GM21423 (cell line): ENCODE measurements at regions not wholly inside any gene's neighbourhood (a gene's known extent, or its start where the extent isn't known, plus 50 kb on each side); places are given as distances from the start of the nearest gene placed in this dataset.

Source experiments
- ATAC-seq: cut with Tn5 transposase; IDR thresholded peaks from one replicate; pipeline ENCODE4 v1.9.1; 2021; ENCODE audit warnings: mild to moderate bottlenecking, moderate library complexity; ENCODE audit not compliant: unreplicated experiment

GRCh38 chr6:2505624-2506023 lies 245.1 kb downstream of the MYLK4 start:
- no peak for ATAC-seq

DNA sequence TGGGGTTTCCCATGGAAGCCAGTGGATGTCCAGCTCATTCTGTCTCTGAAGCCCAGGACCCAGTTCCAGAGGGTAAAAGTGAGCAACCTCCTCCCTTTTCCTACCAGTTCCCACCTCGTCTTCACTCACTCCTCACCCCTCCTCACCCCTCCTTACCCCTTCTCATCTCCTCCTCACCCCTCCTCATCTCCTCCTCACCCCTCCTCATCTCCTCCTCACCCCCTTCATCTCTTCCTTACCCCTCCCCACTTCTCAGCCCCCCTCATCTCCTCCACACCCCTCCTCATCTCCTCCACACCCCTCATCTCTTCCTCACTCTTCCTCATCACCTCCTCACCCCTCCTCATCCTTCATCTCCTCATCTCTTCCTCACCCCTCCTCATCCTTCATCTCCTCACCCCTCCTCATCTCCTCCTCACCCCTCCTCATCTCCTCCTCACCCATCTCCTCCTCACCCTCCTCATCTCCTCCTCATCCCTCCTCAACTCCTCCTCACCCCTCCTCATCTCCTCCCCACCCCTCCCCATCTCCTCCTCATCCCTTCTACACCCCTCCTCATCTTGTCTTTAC lies 246.1 kb downstream of the MYLK4 start:
- no peak for ATAC-seq

DNA sequence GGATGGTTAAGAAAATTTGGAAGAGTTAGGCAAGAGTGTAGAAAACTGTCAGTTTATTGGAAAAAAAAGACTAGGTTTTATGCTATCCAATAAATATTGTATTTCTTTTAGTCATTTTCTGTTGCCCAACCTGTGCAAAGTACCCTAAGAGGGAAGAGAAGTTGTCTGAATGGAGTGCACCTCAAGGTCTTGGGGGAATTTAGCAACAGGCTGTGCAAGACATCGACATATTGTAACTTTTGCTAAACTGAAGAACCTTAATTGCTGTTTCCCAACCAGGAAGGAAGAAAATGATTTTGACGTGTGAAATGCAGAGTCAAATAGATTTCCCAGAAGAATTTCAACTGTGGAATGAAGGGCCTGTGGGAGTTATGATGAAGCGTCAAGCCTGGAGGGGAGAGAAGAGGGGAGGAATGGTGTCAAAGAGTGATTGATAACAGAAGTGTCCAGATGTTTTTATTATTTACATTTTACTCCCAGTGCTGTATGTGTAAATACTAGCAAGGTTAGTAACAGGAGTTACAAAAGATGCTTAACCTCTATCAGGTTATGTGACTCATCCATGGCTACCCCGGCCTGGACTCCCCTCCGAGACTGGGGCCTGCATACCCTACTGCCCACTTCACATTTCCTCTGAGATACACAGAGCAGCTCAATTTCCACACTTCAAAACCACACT lies 246.8 kb downstream of the MYLK4 start:
- no peak for ATAC-seq

DNA sequence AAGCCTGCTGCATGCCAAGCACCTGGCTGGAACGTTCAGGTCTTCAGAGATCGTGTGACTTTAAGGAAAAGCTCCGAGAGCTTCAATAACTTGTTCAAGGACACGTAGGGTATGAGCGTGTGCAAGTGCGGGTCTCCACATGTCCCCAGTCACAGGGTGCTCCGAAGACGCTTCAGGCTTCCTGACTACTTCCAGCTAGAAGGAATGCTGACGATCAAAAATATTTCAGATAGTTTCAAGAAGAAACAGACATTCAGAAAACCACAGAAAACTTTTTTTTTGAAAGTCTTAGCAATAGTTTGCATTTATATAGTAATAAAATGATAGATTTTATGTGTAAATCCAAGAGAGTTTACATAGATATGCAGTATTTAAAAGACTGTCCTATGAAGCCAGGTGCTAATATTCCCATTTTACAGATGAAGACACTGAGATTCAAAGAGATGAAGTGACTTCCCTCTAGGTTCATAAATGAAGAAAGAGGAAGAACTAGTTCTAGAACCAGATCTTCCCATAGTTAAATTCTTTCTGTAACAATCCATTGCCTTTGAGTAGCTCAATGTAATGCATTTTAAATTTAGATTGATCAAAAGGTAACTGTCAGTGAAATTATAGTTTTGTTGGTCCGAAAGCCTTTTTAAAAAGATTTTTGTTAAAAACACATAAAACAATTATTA lies 247.6 kb downstream of the MYLK4 start:
- no peak for ATAC-seq

DNA sequence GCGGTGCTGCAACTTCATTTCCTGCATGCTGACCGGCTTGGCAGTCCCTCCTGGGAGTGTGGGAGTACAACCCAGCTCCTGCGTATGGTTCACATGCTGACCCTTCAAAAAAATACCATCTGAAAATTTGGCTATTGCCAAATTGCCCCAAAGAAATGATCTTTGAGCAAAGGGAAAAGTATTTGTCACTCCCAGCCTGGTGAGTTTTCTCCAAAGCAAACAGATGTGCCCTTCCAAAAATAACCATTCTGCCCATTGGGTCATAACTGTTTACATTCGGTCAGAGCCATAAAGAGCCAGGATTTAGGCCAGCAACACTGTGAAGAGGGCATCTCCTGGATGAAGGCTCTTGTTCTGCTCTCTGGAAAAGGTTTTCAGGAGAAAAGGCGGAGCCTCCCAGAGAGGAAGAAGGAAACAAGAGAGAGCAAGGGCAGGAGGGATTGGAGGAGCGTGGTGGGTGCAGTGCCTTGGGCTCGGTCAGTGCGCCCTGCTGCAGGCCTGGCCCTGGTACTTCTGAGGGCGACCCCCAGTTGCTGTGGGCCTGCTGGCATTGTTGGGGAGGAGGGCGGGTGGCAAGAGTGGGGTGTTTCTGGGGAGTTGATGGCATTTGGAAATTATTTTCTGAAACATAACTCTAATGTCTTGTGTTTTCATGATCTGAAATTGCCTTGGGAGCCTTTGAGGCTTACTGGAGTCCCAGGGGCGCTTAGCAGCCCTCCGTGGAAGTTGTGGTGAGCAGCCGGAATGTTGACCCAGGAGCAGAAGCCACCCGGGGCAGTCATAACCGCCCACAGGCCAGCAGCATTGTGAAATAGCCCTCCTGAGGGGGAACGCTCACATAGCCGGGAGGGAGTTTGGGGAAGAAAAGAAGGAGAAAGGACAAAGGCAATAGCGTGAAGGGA lies 248.4 kb downstream of the MYLK4 start:
- ATAC-seq: no peak

DNA sequence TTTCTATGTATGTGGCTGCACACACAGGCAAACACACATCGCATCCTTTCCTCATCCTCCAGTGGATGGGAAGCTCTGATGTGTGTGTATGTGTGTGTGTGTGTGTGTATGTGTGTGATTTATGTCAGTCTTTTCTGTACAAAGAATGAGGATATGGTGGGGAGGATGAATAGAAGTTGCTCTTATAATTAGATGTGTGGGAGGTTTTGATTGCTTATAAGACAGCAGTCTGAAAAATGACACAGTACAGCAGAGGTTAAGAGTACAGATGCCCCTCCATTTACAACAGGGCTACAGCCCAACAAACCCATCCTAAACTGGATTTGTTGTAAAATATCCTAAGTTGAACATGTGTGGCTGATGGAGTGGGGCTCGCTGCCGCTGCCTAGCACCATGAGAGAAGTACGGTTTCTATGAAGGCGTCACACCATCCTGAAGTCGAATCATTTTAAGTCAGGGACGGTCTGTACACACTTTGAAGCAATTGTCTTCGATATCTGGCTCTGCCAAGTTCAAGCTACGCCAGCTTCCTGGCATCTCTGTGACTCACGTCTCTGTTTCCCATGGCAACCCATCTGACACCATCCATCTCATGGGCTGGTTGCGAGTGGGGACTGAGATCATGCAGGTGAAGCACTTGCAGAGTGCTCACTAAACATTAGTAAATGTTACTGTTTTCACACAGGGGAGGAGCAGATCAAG lies 252.6 kb downstream of the MYLK4 start:
- ATAC-seq: no peak

DNA sequence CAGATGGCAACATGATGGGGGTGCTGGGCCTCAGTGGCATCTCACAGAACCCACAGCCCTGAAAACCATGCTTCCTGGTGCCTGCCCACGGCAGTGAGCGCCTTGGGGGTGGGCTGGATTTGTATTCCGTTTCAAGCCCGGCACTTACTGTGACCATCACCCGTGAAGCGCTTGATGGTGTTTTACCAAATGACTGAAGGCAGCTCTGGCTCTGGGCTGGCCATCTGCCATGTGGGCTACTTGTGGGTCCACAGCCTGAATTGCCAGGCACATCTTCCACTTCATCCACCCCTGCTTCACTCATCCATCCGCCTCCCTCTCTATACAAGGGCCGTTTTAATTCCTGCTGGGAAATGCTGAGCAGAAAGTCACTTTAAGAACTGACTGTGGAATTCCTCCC lies 250.9 kb upstream of the GMDS start:
- no peak for ATAC-seq

GRCh38 chr6:2492686-2493523 lies 247.5 kb upstream of the GMDS start:
- ATAC-seq: no peak

- ATAC-seq: no peak
Measured at GRCh38 chr6:2491137-2491536, 245.7 kb upstream of the GMDS start.

DNA sequence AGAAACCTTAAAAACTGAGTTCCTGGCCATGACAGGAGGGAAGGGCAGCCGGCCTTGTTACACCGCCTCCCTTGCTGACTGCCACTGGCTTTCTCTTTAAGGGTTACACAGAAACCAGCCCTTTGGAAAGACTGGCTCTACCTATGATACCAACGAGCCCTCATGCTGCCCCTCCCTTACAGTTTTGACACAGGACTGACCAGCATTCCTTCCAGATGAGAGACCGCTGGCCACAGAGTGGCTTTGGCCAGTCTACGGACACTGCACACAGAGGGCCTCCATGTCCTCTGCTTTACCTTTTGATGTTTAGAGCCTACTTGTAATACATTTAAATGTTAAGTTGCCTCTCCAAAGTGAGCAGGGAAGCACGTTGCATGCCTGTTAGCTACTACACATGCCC lies 243.2 kb upstream of the GMDS start:
- no peak for ATAC-seq

DNA sequence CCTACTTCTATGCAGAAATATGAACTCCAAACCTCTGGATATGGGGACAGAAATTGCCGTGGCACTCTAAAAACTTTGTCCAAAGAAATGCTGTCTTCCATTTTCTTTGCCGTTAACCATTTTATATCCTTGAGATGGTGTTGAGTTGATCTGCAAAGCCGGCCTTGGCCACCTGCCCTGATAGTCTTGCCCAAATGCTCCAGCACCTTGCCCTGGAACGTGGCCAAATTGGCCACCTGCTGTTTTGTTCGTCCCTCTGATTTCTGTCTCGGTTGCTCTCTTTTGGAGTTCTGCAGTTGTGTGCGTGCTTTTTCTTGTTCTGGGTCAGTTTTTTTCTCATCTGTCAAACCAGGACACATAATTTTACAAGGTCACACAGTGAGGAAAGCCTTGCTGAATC lies 239.7 kb upstream of the GMDS start:
- ATAC-seq: no peak

DNA sequence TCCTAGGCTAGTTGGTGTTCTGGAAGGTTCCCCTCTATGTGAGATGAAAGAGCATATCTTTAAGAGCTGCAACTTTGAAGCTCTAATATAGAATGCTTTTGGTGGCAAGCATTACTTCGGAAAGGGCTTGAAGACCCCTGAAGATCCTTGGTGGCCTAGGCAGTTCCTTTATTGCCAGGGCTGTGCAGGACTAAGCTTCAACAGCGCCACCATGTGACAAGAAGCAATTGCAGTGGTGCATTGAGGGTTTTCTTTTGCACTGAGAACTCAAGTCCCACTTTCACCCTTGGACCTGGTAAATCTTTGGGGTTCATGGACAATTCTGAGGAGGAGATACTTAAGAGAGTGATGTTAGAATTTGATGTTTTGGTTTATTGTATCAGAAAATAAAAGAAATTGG lies 237.4 kb upstream of the GMDS start:
- ATAC-seq: no peak

GRCh38 chr6:2481307-2481706 lies 235.9 kb upstream of the GMDS start:
- ATAC-seq: no peak

- no peak for ATAC-seq
Measured at GRCh38 chr6:2480267-2480966, 235.0 kb upstream of the GMDS start.

DNA sequence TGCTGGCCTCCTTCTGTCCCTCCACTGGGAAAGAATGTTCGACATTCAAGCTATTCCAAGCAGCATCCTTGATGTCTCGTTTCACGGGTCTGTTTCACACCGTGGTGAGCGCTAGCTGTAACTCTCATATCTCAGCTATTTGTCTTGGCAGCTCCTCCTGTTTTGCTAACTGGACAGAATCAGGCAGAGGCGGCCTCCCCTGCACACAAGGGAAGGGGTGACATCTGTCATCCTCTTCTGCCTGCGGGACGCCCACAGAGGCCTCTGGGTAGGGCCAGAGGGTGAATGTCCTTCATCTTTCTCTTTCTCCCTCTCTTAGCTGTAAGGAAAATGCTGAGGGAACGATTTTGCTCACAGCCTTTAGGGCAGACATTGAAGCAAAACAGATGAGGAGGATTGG lies 232.8 kb upstream of the GMDS start:
- no peak for ATAC-seq

DNA sequence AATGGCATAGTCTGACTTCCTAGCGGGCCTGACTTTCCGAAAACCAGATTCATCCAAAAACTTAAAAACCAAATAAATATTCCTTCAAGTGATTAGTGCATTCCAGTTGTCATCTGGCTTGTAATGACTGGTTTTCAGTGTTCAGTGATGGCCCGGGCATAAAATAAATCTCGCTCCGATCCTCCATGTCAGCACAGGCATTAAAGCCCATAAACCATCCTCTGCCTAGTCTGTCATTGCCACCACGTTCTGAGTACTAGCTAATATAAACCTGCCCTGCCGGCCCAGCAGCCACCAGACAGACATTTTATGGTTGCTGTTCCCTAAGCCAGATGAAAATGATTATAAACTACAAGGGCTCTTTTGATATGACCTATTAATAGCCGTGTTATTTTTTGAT lies 232.3 kb upstream of the GMDS start:
- ATAC-seq: no peak

- no peak for ATAC-seq
Measured at GRCh38 chr6:2477250-2477649, 231.8 kb upstream of the GMDS start.

DNA sequence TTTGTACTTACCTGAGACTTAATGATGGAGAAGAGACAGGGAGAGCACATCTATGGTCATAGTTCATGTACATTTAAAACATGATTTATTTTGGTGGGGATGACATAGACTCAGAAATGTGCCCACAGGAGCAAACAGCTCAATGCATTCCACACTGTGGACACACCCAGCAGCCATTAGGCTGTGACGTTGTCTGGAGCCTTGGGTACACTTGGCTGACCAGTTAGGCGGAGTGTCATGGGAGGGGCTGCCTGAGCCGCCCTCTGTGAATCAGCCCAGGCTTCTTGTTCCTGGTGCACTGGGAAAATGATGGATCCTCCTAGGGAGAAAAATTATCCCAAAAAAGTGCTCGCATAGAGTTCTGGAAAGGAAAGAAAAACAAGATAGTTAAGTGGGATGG lies 231.0 kb upstream of the GMDS start:
- no peak for ATAC-seq

GRCh38 chr6:2471472-2471871 lies 226.1 kb upstream of the GMDS start:
- no peak for ATAC-seq
